HEK293 (cell line): ENCODE measurements at regions not wholly inside any gene's neighbourhood (a gene's known extent, or its start where the extent isn't known, plus 50 kb on each side); places are given as distances from the start of the nearest gene placed in this dataset.
A peak's percentile ranks its signal among the peaks of the same experiment; 100 is the strongest.

Experiments used
- CTCF ChIA-PET: fragments of 350-600 bp; formaldehyde crosslinking; extraction: SDS; loops from one replicate; lab custom pipeline; 2021; ENCODE audit warnings: antibody characterized with exemption; lab: Yijun Ruan, JAX
- POLR2A ChIA-PET: fragments of 300-600 bp; formaldehyde crosslinking; extraction: SDS; loops from one replicate; lab custom pipeline; 2020; ENCODE audit warnings: antibody characterized with exemption, inconsistent platforms; lab: Yijun Ruan, JAX
- H3K27ac ChIP-seq: fragments of 200-500 bp; sonication (Bioruptor generic); 2 replicates; pipeline ENCODE4 v1.5.1; 2014; ENCODE audit warnings: low read depth, low read length, control low read depth, inconsistent platforms; ENCODE audit errors: extremely low read depth
- H3K36me3 ChIP-seq, 2 experiments: fragments of 200-500 bp in 1 of 2; sonication (Bioruptor generic) in 1 of 2; 1 replicate in 1 of 2; 2 replicates in 1 of 2; pipeline ENCODE4 v1.5.1; 2014 to 2017; ENCODE audit warnings: inconsistent platforms in 2 of 2, low read length in 2 of 2; ENCODE audit not compliant: control insufficient read depth in 2 of 2, insufficient read depth in 1 of 2
- H3K4me1 ChIP-seq: fragments of 200-500 bp; sonication (Bioruptor generic); 2 replicates; pipeline ENCODE4 v1.5.1; 2014; ENCODE audit warnings: mild to moderate bottlenecking, low read length, inconsistent platforms; ENCODE audit not compliant: control insufficient read depth, insufficient read depth
- H3K4me3 ChIP-seq: 2 replicates; pipeline ENCODE4 v1.5.1; 2011; ENCODE audit warnings: low read depth, mild to moderate bottlenecking, control low read depth, low read length, moderate library complexity
- H3K9me3 ChIP-seq: fragments of 200-500 bp; sonication (Bioruptor generic); 2 replicates; pipeline ENCODE4 v1.5.1; 2014; ENCODE audit warnings: low read depth, low read length, inconsistent platforms; ENCODE audit not compliant: control insufficient read depth, insufficient read depth
- HOXA7 ChIP-seq: sonication (generic); formaldehyde crosslinking; IDR thresholded peaks from 2 replicates; pipeline ENCODE4 v1.8.1; 2022; ENCODE audit warnings: missing genetic modification reagents, borderline replicate concordance
- WT1 ChIP-seq: fragments of 450-650 bp; formaldehyde crosslinking; IDR thresholded peaks from 2 replicates; pipeline ENCODE4 v1.5.1; 2016; ENCODE audit warnings: missing biosample characterization, missing genetic modification characterization
- ZBTB10 ChIP-seq: fragments of 450-650 bp; formaldehyde crosslinking; IDR thresholded peaks from 2 replicates; pipeline ENCODE4 v1.5.1; 2016; ENCODE audit warnings: missing biosample characterization, missing genetic modification characterization
- ZBTB7A ChIP-seq: fragments of 450-650 bp; formaldehyde crosslinking; IDR thresholded peaks from 2 replicates; pipeline ENCODE4 v1.5.1; 2016; ENCODE audit warnings: low read depth, missing biosample characterization, missing genetic modification characterization
- ZNF175 ChIP-seq: fragments of 450-650 bp; formaldehyde crosslinking; IDR thresholded peaks from 2 replicates; pipeline ENCODE4 v1.5.1; 2016; ENCODE audit warnings: missing biosample characterization, missing genetic modification characterization
- ZNF19 ChIP-seq: fragments of 450-650 bp; formaldehyde crosslinking; IDR thresholded peaks from 2 replicates; pipeline ENCODE4; 2016; ENCODE audit warnings: missing biosample characterization, missing genetic modification characterization, low read depth
- ZNF280D ChIP-seq: fragments of 450-650 bp; formaldehyde crosslinking; IDR thresholded peaks from 2 replicates; pipeline ENCODE4 v1.5.1; 2016; ENCODE audit warnings: missing biosample characterization, missing genetic modification characterization
- ZNF335 ChIP-seq: fragments of 450-650 bp; formaldehyde crosslinking; conservative IDR thresholded peaks from 2 replicates; pipeline ENCODE4 v1.5.1; 2016; ENCODE audit warnings: missing biosample characterization, missing genetic modification characterization
- ZNF354C ChIP-seq: fragments of 450-650 bp; formaldehyde crosslinking; IDR thresholded peaks from 2 replicates; pipeline ENCODE4 v1.5.1; 2016; ENCODE audit warnings: missing biosample characterization, missing genetic modification characterization, low read depth, borderline replicate concordance
- ZNF391 ChIP-seq: fragments of 450-650 bp; formaldehyde crosslinking; IDR thresholded peaks from 2 replicates; pipeline ENCODE4 v1.5.1; 2016; ENCODE audit warnings: low read depth, missing biosample characterization, missing genetic modification characterization, borderline replicate concordance
- ZNF398 ChIP-seq: fragments of 450-650 bp; formaldehyde crosslinking; IDR thresholded peaks from 2 replicates; pipeline ENCODE4 v1.5.1; 2017; ENCODE audit warnings: missing biosample characterization, missing genetic modification characterization
- ZNF830 ChIP-seq: fragments of 450-650 bp; IDR thresholded peaks from 2 replicates; pipeline ENCODE4 v1.5.0; 2018; ENCODE audit warnings: missing biosample characterization, missing genetic modification characterization, low read depth, mild to moderate bottlenecking, moderate library complexity
- ZXDB ChIP-seq: fragments of 450-650 bp; formaldehyde crosslinking; IDR thresholded peaks from 2 replicates; pipeline ENCODE4 v1.5.1; 2016; ENCODE audit warnings: missing biosample characterization, missing genetic modification characterization
- TF ChIP-seq, protein P1 (sequence below): fragments of 450-650 bp; formaldehyde crosslinking; IDR thresholded peaks from 2 replicates; pipeline ENCODE4 v1.5.1; 2016; ENCODE audit warnings: missing biosample characterization, missing genetic modification characterization
- TF ChIP-seq, protein P2 (sequence below): fragments of 450-650 bp; IDR thresholded peaks from 2 replicates; pipeline ENCODE4 v1.5.1; 2018; ENCODE audit warnings: missing biosample characterization, mild to moderate bottlenecking, missing genetic modification characterization
- TF ChIP-seq, protein P3 (sequence below): fragments of 450-650 bp; formaldehyde crosslinking; IDR thresholded peaks from 2 replicates; pipeline ENCODE4 v1.5.1; 2016; ENCODE audit warnings: missing biosample characterization, missing genetic modification characterization
- TF ChIP-seq, protein P4 (sequence below): fragments of 450-650 bp; IDR thresholded peaks from 2 replicates; pipeline ENCODE4 v1.5.1; 2018; ENCODE audit warnings: missing biosample characterization, missing genetic modification characterization

DNA sequence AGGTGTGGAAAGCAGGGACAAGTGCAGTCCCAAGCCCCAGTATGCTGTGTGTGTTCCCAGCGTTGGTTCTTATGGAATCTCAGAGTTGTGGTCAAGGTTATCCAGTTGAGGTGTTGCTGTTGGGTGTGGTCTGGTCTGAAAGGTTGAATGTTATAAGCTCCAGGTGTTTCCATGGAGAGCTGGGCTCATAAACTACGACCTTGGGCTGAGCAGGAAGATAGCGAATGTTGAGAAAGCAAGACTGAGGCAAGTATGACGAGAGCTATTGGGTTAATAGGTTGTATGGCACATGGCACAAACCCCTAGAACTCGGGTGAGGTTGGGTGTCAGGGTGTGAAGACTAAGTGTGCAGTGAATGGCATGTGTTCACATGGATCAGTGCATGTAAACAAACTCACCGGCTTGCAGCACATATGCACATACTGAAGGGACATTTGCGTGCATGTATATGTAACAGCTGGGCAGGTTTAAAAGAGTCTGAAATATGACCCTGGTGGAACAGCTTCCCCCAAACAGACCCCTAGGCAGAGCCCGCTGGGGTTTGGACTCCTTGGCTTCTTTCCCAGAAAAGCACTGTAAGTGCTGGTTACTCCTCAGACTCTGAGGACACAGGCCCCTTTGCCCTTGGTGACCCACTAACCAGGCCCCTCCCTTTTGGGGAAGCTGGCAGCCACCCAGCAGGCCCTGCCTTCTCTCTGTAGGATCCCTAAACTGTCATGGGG lies 117.5 kb downstream of the NAV1 start (continued):
- TF ChIP-seq ZNF175 (tag by site-specific recombination) (no peak), ZNF391 (tag by site-specific recombination) (no peak), WT1 (tag by site-specific recombination) (0 out of 2 replicates have a peak, but pooled peaks have one; percentile 30), ZBTB7A (tag by site-specific recombination) (no peak), HOXA7 (no peak), ZNF398 (tag by site-specific recombination) (0 out of 2 replicates have a peak, but pooled peaks have one; percentile 10), ZNF830 (tag by site-specific recombination) (no peak)
- TF ChIP-seq, protein P1, sequence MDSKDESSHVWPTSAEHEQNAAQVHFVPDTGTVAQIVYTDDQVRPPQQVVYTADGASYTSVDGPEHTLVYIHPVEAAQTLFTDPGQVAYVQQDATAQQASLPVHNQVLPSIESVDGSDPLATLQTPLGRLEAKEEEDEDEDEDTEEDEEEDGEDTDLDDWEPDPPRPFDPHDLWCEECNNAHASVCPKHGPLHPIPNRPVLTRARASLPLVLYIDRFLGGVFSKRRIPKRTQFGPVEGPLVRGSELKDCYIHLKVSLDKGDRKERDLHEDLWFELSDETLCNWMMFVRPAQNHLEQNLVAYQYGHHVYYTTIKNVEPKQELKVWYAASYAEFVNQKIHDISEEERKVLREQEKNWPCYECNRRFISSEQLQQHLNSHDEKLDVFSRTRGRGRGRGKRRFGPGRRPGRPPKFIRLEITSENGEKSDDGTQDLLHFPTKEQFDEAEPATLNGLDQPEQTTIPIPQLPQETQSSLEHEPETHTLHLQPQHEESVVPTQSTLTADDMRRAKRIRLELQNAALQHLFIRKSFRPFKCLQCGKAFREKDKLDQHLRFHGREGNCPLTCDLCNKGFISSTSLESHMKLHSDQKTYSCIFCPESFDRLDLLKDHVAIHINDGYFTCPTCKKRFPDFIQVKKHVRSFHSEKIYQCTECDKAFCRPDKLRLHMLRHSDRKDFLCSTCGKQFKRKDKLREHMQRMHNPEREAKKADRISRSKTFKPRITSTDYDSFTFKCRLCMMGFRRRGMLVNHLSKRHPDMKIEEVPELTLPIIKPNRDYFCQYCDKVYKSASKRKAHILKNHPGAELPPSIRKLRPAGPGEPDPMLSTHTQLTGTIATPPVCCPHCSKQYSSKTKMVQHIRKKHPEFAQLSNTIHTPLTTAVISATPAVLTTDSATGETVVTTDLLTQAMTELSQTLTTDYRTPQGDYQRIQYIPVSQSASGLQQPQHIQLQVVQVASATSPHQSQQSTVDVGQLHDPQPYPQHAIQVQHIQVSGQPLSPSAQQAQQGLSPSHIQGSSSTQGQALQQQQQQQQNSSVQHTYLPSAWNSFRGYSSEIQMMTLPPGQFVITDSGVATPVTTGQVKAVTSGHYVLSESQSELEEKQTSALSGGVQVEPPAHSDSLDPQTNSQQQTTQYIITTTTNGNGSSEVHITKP (tag by site-specific recombination), result peak; percentile 68
- TF ChIP-seq, protein P2, sequence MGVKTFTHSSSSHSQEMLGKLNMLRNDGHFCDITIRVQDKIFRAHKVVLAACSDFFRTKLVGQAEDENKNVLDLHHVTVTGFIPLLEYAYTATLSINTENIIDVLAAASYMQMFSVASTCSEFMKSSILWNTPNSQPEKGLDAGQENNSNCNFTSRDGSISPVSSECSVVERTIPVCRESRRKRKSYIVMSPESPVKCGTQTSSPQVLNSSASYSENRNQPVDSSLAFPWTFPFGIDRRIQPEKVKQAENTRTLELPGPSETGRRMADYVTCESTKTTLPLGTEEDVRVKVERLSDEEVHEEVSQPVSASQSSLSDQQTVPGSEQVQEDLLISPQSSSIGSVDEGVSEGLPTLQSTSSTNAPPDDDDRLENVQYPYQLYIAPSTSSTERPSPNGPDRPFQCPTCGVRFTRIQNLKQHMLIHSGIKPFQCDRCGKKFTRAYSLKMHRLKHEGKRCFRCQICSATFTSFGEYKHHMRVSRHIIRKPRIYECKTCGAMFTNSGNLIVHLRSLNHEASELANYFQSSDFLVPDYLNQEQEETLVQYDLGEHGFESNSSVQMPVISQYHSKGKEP (tag by site-specific recombination), result peak; percentile 79

- H3K4me1 ChIP-seq, result peaks cover 4% of the 10 kb centered on the region
- H3K27ac ChIP-seq, result no peak overlapping the region
- no peaks in the 10 kb centered on the region for H3K36me3 ChIP-seq
- ChIA-PET POLR2A (no interaction called here), CTCF (interaction anchor here (0.6 kb wide), 1 partner anchor 8 kb away, joined by 3 read pairs; no protein-coding TSS in a partner anchor)
- no peaks in the 10 kb centered on the region for H3K9me3 ChIP-seq
- H3K4me3 ChIP-seq, result no peak overlapping the region
- TF ChIP-seq ZNF335 (tag by site-specific recombination) (no peak), ZNF280D (tag by site-specific recombination) (no peak), ZNF19 (tag by site-specific recombination) (no peak), ZXDB (tag by site-specific recombination) (no peak), ZNF354C (tag by site-specific recombination) (no peak), ZBTB10 (tag by site-specific recombination) (no peak), ZNF830 (tag by site-specific recombination) (no peak)
- TF ChIP-seq, protein P3, sequence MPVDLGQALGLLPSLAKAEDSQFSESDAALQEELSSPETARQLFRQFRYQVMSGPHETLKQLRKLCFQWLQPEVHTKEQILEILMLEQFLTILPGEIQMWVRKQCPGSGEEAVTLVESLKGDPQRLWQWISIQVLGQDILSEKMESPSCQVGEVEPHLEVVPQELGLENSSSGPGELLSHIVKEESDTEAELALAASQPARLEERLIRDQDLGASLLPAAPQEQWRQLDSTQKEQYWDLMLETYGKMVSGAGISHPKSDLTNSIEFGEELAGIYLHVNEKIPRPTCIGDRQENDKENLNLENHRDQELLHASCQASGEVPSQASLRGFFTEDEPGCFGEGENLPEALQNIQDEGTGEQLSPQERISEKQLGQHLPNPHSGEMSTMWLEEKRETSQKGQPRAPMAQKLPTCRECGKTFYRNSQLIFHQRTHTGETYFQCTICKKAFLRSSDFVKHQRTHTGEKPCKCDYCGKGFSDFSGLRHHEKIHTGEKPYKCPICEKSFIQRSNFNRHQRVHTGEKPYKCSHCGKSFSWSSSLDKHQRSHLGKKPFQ, result no peak
- TF ChIP-seq, protein P4, sequence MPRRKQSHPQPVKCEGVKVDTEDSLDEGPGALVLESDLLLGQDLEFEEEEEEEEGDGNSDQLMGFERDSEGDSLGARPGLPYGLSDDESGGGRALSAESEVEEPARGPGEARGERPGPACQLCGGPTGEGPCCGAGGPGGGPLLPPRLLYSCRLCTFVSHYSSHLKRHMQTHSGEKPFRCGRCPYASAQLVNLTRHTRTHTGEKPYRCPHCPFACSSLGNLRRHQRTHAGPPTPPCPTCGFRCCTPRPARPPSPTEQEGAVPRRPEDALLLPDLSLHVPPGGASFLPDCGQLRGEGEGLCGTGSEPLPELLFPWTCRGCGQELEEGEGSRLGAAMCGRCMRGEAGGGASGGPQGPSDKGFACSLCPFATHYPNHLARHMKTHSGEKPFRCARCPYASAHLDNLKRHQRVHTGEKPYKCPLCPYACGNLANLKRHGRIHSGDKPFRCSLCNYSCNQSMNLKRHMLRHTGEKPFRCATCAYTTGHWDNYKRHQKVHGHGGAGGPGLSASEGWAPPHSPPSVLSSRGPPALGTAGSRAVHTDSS (tag by site-specific recombination), result no peak
Observed at GRCh38 chr1:201659572-201659971, 120.6 kb downstream of the NAV1 start.
